GM12878 (cell line): ENCODE measurements at regions not wholly inside any gene's neighbourhood (a gene's known extent, or its start where the extent isn't known, plus 50 kb on each side); places are given as distances from the start of the nearest gene placed in this dataset.

Experiments
- ATAC-seq: fragments of 200-7000 bp; cut with Tn5 transposase; 3 replicates; pipeline ENCODE4 v1.9.1; 2020; ENCODE audit warnings: mild to moderate bottlenecking, moderate library complexity
- BruUV-seq: library from RNA; stranded (reverse); fragments of 400-500 nt; replicated peaks from 2 replicates; lab custom pipeline; 2021; lab: Mats Ljungman, UMichigan
- CTCF ChIA-PET: fragments of 300-600 bp; sonication (Branson Sonifier 250); formaldehyde crosslinking; extraction: SDS; loops from one replicate; lab custom pipeline; 2021; ENCODE audit warnings: inconsistent platforms; lab: Yijun Ruan, JAX
- POLR2A ChIA-PET: fragments of 350-600 bp; formaldehyde crosslinking; extraction: SDS; loops from one replicate; lab custom pipeline; 2021; ENCODE audit warnings: inconsistent platforms; lab: Charles Lee
- RAD21 ChIA-PET: fragments of 300-600 bp; sonication (Branson Sonifier 250); formaldehyde crosslinking; loops from one replicate; lab custom pipeline; 2023; ENCODE audit warnings: antibody characterized with exemption; ENCODE audit not compliant: unreplicated experiment; lab: Charles Lee
- SMC1A ChIA-PET: fragments of 300-600 bp; sonication (Branson Sonifier 250); formaldehyde crosslinking; loops from one replicate; lab custom pipeline; 2023; ENCODE audit not compliant: unreplicated experiment, uncharacterized antibody; lab: Charles Lee
- DNase-seq: peaks from one replicate; pipeline ENCODE4 v3.0.0-alpha.2; 2011; ENCODE audit warnings: low read depth, low spot score
- FAIRE-seq: peaks from 3 replicates; lab custom pipeline; 2011; peaks lifted over from hg19 to GRCh38; lab: Jason Lieb, UNC
- H2AFZ ChIP-seq: 2 replicates; pipeline ENCODE4 v1.6.0; 2011; ENCODE audit warnings: low read depth, low read length, control low read depth; ENCODE audit not compliant: control insufficient read depth
- H3K27ac ChIP-seq: 2 replicates; pipeline ENCODE4 v1.5.1; 2011; ENCODE audit warnings: control low read depth; ENCODE audit not compliant: control insufficient read depth, insufficient read depth
- H3K27me3 ChIP-seq, 2 experiments: replicated peaks in 1 of 2; 2 replicates each; pipeline versions ENCODE4 v1.6.0 to v1.6.1; 2011; ENCODE audit warnings: low read length in 1 of 2; ENCODE audit not compliant: control insufficient read depth in 2 of 2, insufficient read depth in 2 of 2
- H3K36me3 ChIP-seq, 2 experiments: 2 replicates each; pipeline ENCODE4 v1.5.1; 2011; ENCODE audit warnings: low read length in 1 of 2; ENCODE audit not compliant: control insufficient read depth in 2 of 2, insufficient read depth in 2 of 2
- H3K4me1 ChIP-seq: 2 replicates; pipeline ENCODE4 v1.6.1; 2011; ENCODE audit warnings: mild to moderate bottlenecking, low read length, moderate library complexity, mixed read lengths; ENCODE audit not compliant: control insufficient read depth, insufficient read depth
- H3K4me2 ChIP-seq: 2 replicates; pipeline ENCODE4 v1.6.0; 2011; ENCODE audit warnings: control low read depth; ENCODE audit not compliant: control insufficient read depth, insufficient read depth
- H3K4me3 ChIP-seq: fragments of 200-600 bp; sonication (generic); 2 replicates; pipeline ENCODE4 v1.5.1; 2016
- H3K79me2 ChIP-seq: 2 replicates; pipeline ENCODE4 v1.6.0; 2011; ENCODE audit warnings: low read length; ENCODE audit not compliant: control insufficient read depth, insufficient read depth
- H3K9ac ChIP-seq: 2 replicates; pipeline ENCODE4 v1.8.0; 2011; ENCODE audit warnings: low read length, control low read depth, mixed read lengths; ENCODE audit not compliant: control insufficient read depth, insufficient read depth
- H3K9me3 ChIP-seq: replicated peaks from 3 replicates; pipeline ENCODE4 v1.5.1; 2011; ENCODE audit warnings: mild to moderate bottlenecking, low read length; ENCODE audit not compliant: control insufficient read depth, insufficient read depth
- H4K20me1 ChIP-seq: 2 replicates; pipeline ENCODE4 v1.6.0; 2011; ENCODE audit not compliant: control insufficient read depth, insufficient read depth
- BACH1 ChIP-seq: fragments of 450-650 bp; IDR thresholded peaks from 2 replicates; pipeline ENCODE4 v1.6.1; 2017; ENCODE audit warnings: mild to moderate bottlenecking, borderline replicate concordance
- CBX3 ChIP-seq: fragments of 200-600 bp; sonication (generic); IDR thresholded peaks from 2 replicates; pipeline ENCODE4 v1.6.1; 2016; ENCODE audit warnings: low read depth, borderline replicate concordance
- CBX5 ChIP-seq: sonication (generic); IDR thresholded peaks from 2 replicates; pipeline ENCODE4 v1.6.1; 2016; ENCODE audit warnings: low read depth, moderate library complexity, mild to moderate bottlenecking, inconsistent platforms
- CHD2 ChIP-seq: IDR thresholded peaks from 2 replicates; pipeline ENCODE4 v1.6.1; 2011; ENCODE audit warnings: low read depth, low read length, improper control_type of control experiment, borderline replicate concordance
- FOS ChIP-seq: IDR thresholded peaks from 3 replicates; pipeline ENCODE4 v1.6.1; 2011; ENCODE audit warnings: borderline replicate concordance; ENCODE audit not compliant: insufficient read length; ENCODE audit errors: extremely low read depth
- JUNB ChIP-seq: IDR thresholded peaks from 2 replicates; pipeline ENCODE4 v1.6.1; 2016; ENCODE audit warnings: antibody characterized with exemption, mild to moderate bottlenecking
- PAX5 ChIP-seq: IDR thresholded peaks from 2 replicates; pipeline ENCODE4 v1.6.1; 2011; ENCODE audit warnings: low read depth, low read length, borderline replicate concordance
- SIX5 ChIP-seq: IDR thresholded peaks from 2 replicates; pipeline ENCODE4 v1.6.1; 2011; ENCODE audit warnings: mild to moderate bottlenecking, low read depth, low read length, moderate library complexity; ENCODE audit not compliant: severe bottlenecking
- TCF3 ChIP-seq: IDR thresholded peaks from 2 replicates; pipeline ENCODE4 v1.6.1; 2012; ENCODE audit warnings: low read depth, mild to moderate bottlenecking, low read length, borderline replicate concordance; ENCODE audit not compliant: insufficient read depth
- YBX1 ChIP-seq: fragments of 450-650 bp; IDR thresholded peaks from 2 replicates; pipeline ENCODE4 v1.6.1; 2016; ENCODE audit warnings: antibody characterized with exemption
- ZNF274 ChIP-seq: IDR thresholded peaks from one replicate; pipeline ENCODE4 v1.8.0; 2011; ENCODE audit not compliant: insufficient read length, insufficient read depth
- ZNF622 ChIP-seq: fragments of 450-650 bp; IDR thresholded peaks from 2 replicates; pipeline ENCODE4 v1.6.1; 2017; ENCODE audit warnings: mild to moderate bottlenecking, inconsistent platforms
- ZZZ3 ChIP-seq: IDR thresholded peaks from 2 replicates; pipeline ENCODE4 v1.6.1; 2011; ENCODE audit warnings: low read depth; ENCODE audit not compliant: control insufficient read depth, insufficient read length
- WGBS: methylation state at CpG from one replicate; pipeline ENCODE4 v1.1.6; 2016; ENCODE audit warnings: low lambda C conversion rate; ENCODE audit not compliant: insufficient replicate concordance, insufficient coverage; ENCODE audit errors: missing lambda C conversion rate; 5-methylcytosine and 5-hydroxymethylcytosine counted together
- in situ Hi-C: fragments of 300-500 bp; cut with MboI; formaldehyde crosslinking; loops from 9 replicates; pipeline ENCODE4 v1.14.3; 2018; ENCODE audit warnings: mixed read lengths
- intact Hi-C: fragments of 100-400 bp; cut with micrococcal nuclease; formaldehyde crosslinking; loops from one replicate; pipeline ENCODE4 v1.14.2; 2022; ENCODE audit not compliant: unreplicated experiment

DNA sequence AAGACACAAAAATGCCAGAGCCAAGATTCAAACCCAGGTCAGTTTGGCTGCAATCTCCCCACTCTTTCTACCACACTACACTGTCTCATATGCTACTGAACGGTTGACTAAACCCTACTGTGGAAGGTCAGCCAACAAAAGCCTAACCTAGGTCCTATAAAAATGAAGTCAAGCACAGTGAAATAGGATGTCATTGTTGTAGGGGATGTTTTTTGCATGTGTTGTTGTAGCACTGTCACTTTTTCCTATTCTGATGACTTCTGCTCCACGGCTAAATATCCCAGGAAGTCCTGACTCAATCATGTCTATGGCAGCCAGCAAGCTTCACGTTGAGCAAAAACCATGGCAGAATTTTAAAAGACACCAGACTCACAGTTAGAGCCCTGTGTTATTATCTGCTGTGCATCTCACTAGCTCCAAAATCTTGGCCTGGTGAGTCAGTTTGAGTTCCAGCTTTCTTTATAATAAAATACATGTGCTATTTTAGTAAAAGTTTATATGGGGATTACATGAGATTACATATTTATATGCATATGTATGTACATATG is 322.1 kb upstream of the NT5E start:
- H3K36me3 ChIP-seq: no peaks in the 10 kb centered on the region
- POLR2A ChIA-PET: no interaction called here
- no peak overlapping the region for H3K4me2 ChIP-seq
- H3K4me1 ChIP-seq: no peaks in the 10 kb centered on the region
- H2AFZ ChIP-seq: no peak overlapping the region
- in situ Hi-C loops (loop anchor here (10.0 kb wide), 1 partner anchor 703 kb away; no protein-coding TSS in a partner anchor), intact Hi-C loops (loop anchor here (1.0 to 10.0 kb wide), 3 partner anchors 196 to 843 kb away; no protein-coding TSS in a partner anchor)
- H4K20me1 ChIP-seq: no peaks in the 10 kb centered on the region
- no peak for ATAC-seq
- H3K9ac ChIP-seq: no peak overlapping the region
- WGBS: 2% methylated on average over 3 of the region's 3 CpGs
- RAD21 ChIA-PET: interaction anchor here (0.6 kb wide), 1 partner anchor 1809 kb away, joined by 3 read pairs; no protein-coding TSS in a partner anchor
- no peak for FAIRE-seq
- no peaks in the 10 kb centered on the region for H3K79me2 ChIP-seq
- TF ChIP-seq CBX3: no peak
- TF ChIP-seq ZZZ3: no peak
- no peak for TF ChIP-seq ZNF622
- TF ChIP-seq ZNF274: no peak
- TF ChIP-seq YBX1: no peak
- no peak for TF ChIP-seq CBX5
- TF ChIP-seq FOS: no peak
- TF ChIP-seq SIX5: no peak
- TF ChIP-seq CHD2: no peak
- TF ChIP-seq PAX5: no peak
- TF ChIP-seq BACH1: no peak
- no peak for TF ChIP-seq JUNB
- TF ChIP-seq TCF3: no peak
- no peak overlapping the region for H3K27ac ChIP-seq
- no peak overlapping the region for H3K4me3 ChIP-seq
- no peak for DNase-seq
- SMC1A ChIA-PET: interaction anchor here (0.5 to 2.0 kb wide), 6 partner anchors 10 to 1258 kb away, joined by 3 to 5 read pairs (median 4); no protein-coding TSS in a partner anchor
- H3K27me3 ChIP-seq: no peaks in the 10 kb centered on the region
- H3K9me3 ChIP-seq: no peaks in the 10 kb centered on the region
- CTCF ChIA-PET: interaction anchor here (1.0 to 5.4 kb wide), 2 partner anchors 705 to 1513 kb away, joined by 3 to 24 read pairs; no protein-coding TSS in a partner anchor
- BruUV-seq: no TSS peak
